Loucy (cell line): ENCODE measurements at regions not wholly inside any gene's neighbourhood (a gene's known extent, or its start where the extent isn't known, plus 50 kb on each side); places are given as distances from the start of the nearest gene placed in this dataset.

ENCODE experiments used
- H2AFZ ChIP-seq: fragments of 200-600 bp; sonication (generic); 2 replicates; pipeline ENCODE4 v1.6.0; 2016; ENCODE audit warnings: antibody characterized with exemption, mild to moderate bottlenecking, low read length, moderate library complexity
- H3F3A ChIP-seq: fragments of 200-600 bp; 2 replicates; pipeline ENCODE4 v1.6.0; 2016; ENCODE audit warnings: antibody characterized with exemption, low read depth, mild to moderate bottlenecking
- H3K27me3 ChIP-seq: fragments of 200-600 bp; sonication (generic); 2 replicates; pipeline ENCODE4 v1.6.1; 2014; ENCODE audit warnings: low read length, mild to moderate bottlenecking; ENCODE audit not compliant: insufficient read depth, poor library complexity, severe bottlenecking
- H3K36me3 ChIP-seq: fragments of 200-600 bp; sonication (generic); 2 replicates; pipeline ENCODE4 v1.6.1; 2016; ENCODE audit warnings: low read length; ENCODE audit not compliant: insufficient read depth
- H3K4me1 ChIP-seq: fragments of 200-600 bp; sonication (generic); 2 replicates; pipeline ENCODE4 v1.5.1; 2014; ENCODE audit warnings: low read length, mild to moderate bottlenecking; ENCODE audit not compliant: insufficient read depth, poor library complexity, severe bottlenecking
- H3K4me2 ChIP-seq: fragments of 200-600 bp; sonication (generic); 2 replicates; pipeline ENCODE4 v1.6.0; 2014; ENCODE audit warnings: antibody characterized with exemption, low read length, low read depth, mild to moderate bottlenecking; ENCODE audit not compliant: poor library complexity, severe bottlenecking
- H3K4me3 ChIP-seq: fragments of 200-600 bp; sonication (generic); 2 replicates; pipeline ENCODE4 v1.5.1; 2014; ENCODE audit warnings: low read length, mild to moderate bottlenecking, mixed read lengths; ENCODE audit not compliant: poor library complexity, severe bottlenecking
- H3K79me2 ChIP-seq: fragments of 200-600 bp; sonication (generic); 2 replicates; pipeline ENCODE4 v1.6.1; 2014; ENCODE audit warnings: low read length; ENCODE audit not compliant: insufficient read depth
- H3K9ac ChIP-seq: fragments of 200-600 bp; sonication (generic); 2 replicates; pipeline ENCODE4 v1.6.0; 2014; ENCODE audit warnings: mild to moderate bottlenecking, low read depth, low read length, moderate library complexity; ENCODE audit not compliant: poor library complexity, severe bottlenecking
- H3K9me2 ChIP-seq: fragments of 200-600 bp; sonication (generic); replicated peaks from 2 replicates; pipeline ENCODE4 v1.6.1; 2016; ENCODE audit warnings: low read depth, low read length, mixed read lengths
- H3K9me3 ChIP-seq: fragments of 200-600 bp; sonication (generic); 2 replicates; pipeline ENCODE4 v1.6.1; 2014; ENCODE audit warnings: mild to moderate bottlenecking, antibody characterized with exemption, low read length, low read depth; ENCODE audit not compliant: insufficient read depth
- H4K20me1 ChIP-seq: fragments of 200-600 bp; sonication (generic); 2 replicates; pipeline ENCODE4 v1.6.0; 2014; ENCODE audit warnings: antibody characterized with exemption, low read length, mild to moderate bottlenecking; ENCODE audit not compliant: insufficient read depth, poor library complexity, severe bottlenecking
- CTCF ChIP-seq: fragments of 200-600 bp; sonication (generic); conservative IDR thresholded peaks from 2 replicates; pipeline ENCODE4 v1.5.1; 2014; ENCODE audit warnings: mild to moderate bottlenecking, antibody characterized with exemption, low read length
- EZH2phosphoT487 ChIP-seq: fragments of 200-600 bp; IDR thresholded peaks from 2 replicates; pipeline ENCODE4 v1.6.1; 2018; ENCODE audit warnings: antibody characterized with exemption, mild to moderate bottlenecking, moderate library complexity, borderline replicate concordance

- Histone ChIP-seq H3K36me3 (no peaks in the 10 kb centered on the region), H3K27me3 (no peaks in the 10 kb centered on the region), H3K79me2 (no peaks in the 10 kb centered on the region), H3K9me2 (no peaks in the 10 kb centered on the region), H3K9ac (no peak overlapping the region), H3K4me1 (no peaks in the 10 kb centered on the region), H4K20me1 (no peaks in the 10 kb centered on the region), H2AFZ (no peak overlapping the region), H3K9me3 (no peaks in the 10 kb centered on the region), H3K4me2 (no peak overlapping the region), H3K4me3 (no peak overlapping the region), H3F3A (no peaks in the 10 kb centered on the region)
- TF ChIP-seq EZH2phosphoT487 (no peak), CTCF (no peak)
These were observed 239.7 kb downstream of the GADD45G start for GRCh38 chr9:89844535-89844934.

GRCh38 chr9:89845321-89845720, 240.5 kb downstream of the GADD45G start:
- no peak overlapping the region for H2AFZ ChIP-seq
- no peaks in the 10 kb centered on the region for H3K4me1 ChIP-seq
- no peaks in the 10 kb centered on the region for H3K36me3 ChIP-seq
- no peak overlapping the region for H3K9ac ChIP-seq
- no peaks in the 10 kb centered on the region for H3K9me3 ChIP-seq
- no peaks in the 10 kb centered on the region for H3F3A ChIP-seq
- no peak overlapping the region for H3K4me3 ChIP-seq
- H3K9me2 ChIP-seq, result no peaks in the 10 kb centered on the region
- no peaks in the 10 kb centered on the region for H4K20me1 ChIP-seq
- TF ChIP-seq EZH2phosphoT487 (no peak), CTCF (no peak)
- no peaks in the 10 kb centered on the region for H3K27me3 ChIP-seq
- no peak overlapping the region for H3K4me2 ChIP-seq
- H3K79me2 ChIP-seq, result no peaks in the 10 kb centered on the region

GRCh38 chr9:89845862-89846261, 241.1 kb downstream of the GADD45G start:
- Histone ChIP-seq H3K4me1 (no peaks in the 10 kb centered on the region), H3K36me3 (no peaks in the 10 kb centered on the region), H4K20me1 (no peaks in the 10 kb centered on the region), H3F3A (no peaks in the 10 kb centered on the region), H3K9ac (no peak overlapping the region), H3K9me3 (no peaks in the 10 kb centered on the region), H3K27me3 (no peaks in the 10 kb centered on the region), H3K4me3 (no peak overlapping the region), H2AFZ (no peak overlapping the region), H3K9me2 (no peaks in the 10 kb centered on the region), H3K4me2 (no peak overlapping the region), H3K79me2 (no peaks in the 10 kb centered on the region)
- TF ChIP-seq EZH2phosphoT487, result no peak
- TF ChIP-seq CTCF, result no peak
